ENCODE measurements at regions not wholly inside any gene's neighbourhood (a gene's known extent, or its start where the extent isn't known, plus 50 kb on each side); places are given as distances from the start of the nearest gene placed in this dataset.

GRCh38 chr2:120885321-120885720 lies 149.7 kb downstream of the GLI2 start:
- Histone ChIP-seq H3K9ac (no peak overlapping the region), H3K27ac (no peak overlapping the region), H4K20me1 (ENCODE audit: insufficient read depth) (no peaks in the 10 kb centered on the region)

GRCh38 chr2:120885749-120886148 lies 150.1 kb downstream of the GLI2 start:
- H3K4me2 ChIP-seq: no peak overlapping the region
- H4K20me1 ChIP-seq (ENCODE audit: insufficient read depth): no peaks in the 10 kb centered on the region
- no peak overlapping the region for H3K4me3 ChIP-seq (IDR thresholded peaks at IDR 0.05; ENCODE audit: insufficient read depth, low read depth, low read length)
- no peak overlapping the region for H3K9ac ChIP-seq
- peaks cover 5% of the 10 kb centered on the region for H3K4me1 ChIP-seq (ENCODE audit: low read depth, poor library complexity, severe bottlenecking)
- no peaks in the 10 kb centered on the region for H3K36me3 ChIP-seq (ENCODE audit: insufficient read depth)
- no peaks in the 10 kb centered on the region for H3K27me3 ChIP-seq (ENCODE audit: insufficient read depth, low read depth)
- H2AFZ ChIP-seq (ENCODE audit: low read depth): no peak overlapping the region
- no peak overlapping the region for H3K27ac ChIP-seq
- no peak for TF ChIP-seq CTCF (conservative IDR thresholded peaks at IDR 0.05; ENCODE audit: low read depth, low read length)
- no peaks in the 10 kb centered on the region for H3K79me2 ChIP-seq (ENCODE audit: insufficient read depth, low read depth)

More at GRCh38 chr2:120885321-120885720, 149.7 kb downstream of the GLI2 start:
- Histone ChIP-seq H3K4me1 (ENCODE audit: low read depth, poor library complexity, severe bottlenecking) (peaks cover 9% of the 10 kb centered on the region), H3K27me3 (ENCODE audit: insufficient read depth, low read depth) (no peaks in the 10 kb centered on the region), H2AFZ (ENCODE audit: low read depth) (no peak overlapping the region), H3K36me3 (ENCODE audit: insufficient read depth) (no peaks in the 10 kb centered on the region), H3K4me3 (IDR thresholded peaks at IDR 0.05; ENCODE audit: insufficient read depth, low read depth, low read length) (no peak overlapping the region), H3K79me2 (ENCODE audit: insufficient read depth, low read depth) (no peaks in the 10 kb centered on the region), H3K4me2 (no peak overlapping the region)
- TF ChIP-seq CTCF (conservative IDR thresholded peaks at IDR 0.05; ENCODE audit: low read depth, low read length): no peak

- H3K27me3 ChIP-seq (ENCODE audit: insufficient read depth, low read depth): no peaks in the 10 kb centered on the region
Observed at GRCh38 chr2:120886534-120887319, 151.1 kb downstream of the GLI2 start.

GRCh38 chr2:120887320-120887697 lies 151.6 kb downstream of the GLI2 start:
- no peak for TF ChIP-seq CTCF (conservative IDR thresholded peaks at IDR 0.05; ENCODE audit: low read depth, low read length)
- H3K9ac ChIP-seq: no peak overlapping the region
- no peaks in the 10 kb centered on the region for H3K4me1 ChIP-seq (ENCODE audit: low read depth, poor library complexity, severe bottlenecking)
- no peaks in the 10 kb centered on the region for H4K20me1 ChIP-seq (ENCODE audit: insufficient read depth)
- H3K27ac ChIP-seq: no peak overlapping the region
- no peaks in the 10 kb centered on the region for H3K27me3 ChIP-seq (ENCODE audit: insufficient read depth, low read depth)
- H2AFZ ChIP-seq (ENCODE audit: low read depth): no peak overlapping the region
- no peak overlapping the region for H3K4me3 ChIP-seq (IDR thresholded peaks at IDR 0.05; ENCODE audit: insufficient read depth, low read depth, low read length)
- H3K4me2 ChIP-seq: no peak overlapping the region
- H3K79me2 ChIP-seq (ENCODE audit: insufficient read depth, low read depth): no peaks in the 10 kb centered on the region
- H3K36me3 ChIP-seq (ENCODE audit: insufficient read depth): no peaks in the 10 kb centered on the region

More at GRCh38 chr2:120886534-120887319, 151.1 kb downstream of the GLI2 start:
- H2AFZ ChIP-seq (ENCODE audit: low read depth): no peak overlapping the region
- no peaks in the 10 kb centered on the region for H3K79me2 ChIP-seq (ENCODE audit: insufficient read depth, low read depth)
- H3K36me3 ChIP-seq (ENCODE audit: insufficient read depth): no peaks in the 10 kb centered on the region
- no peak for TF ChIP-seq CTCF (conservative IDR thresholded peaks at IDR 0.05; ENCODE audit: low read depth, low read length)
- no peak overlapping the region for H3K4me3 ChIP-seq (IDR thresholded peaks at IDR 0.05; ENCODE audit: insufficient read depth, low read depth, low read length)
- no peaks in the 10 kb centered on the region for H4K20me1 ChIP-seq (ENCODE audit: insufficient read depth)
- H3K4me1 ChIP-seq (ENCODE audit: low read depth, poor library complexity, severe bottlenecking): no peaks in the 10 kb centered on the region
- H3K27ac ChIP-seq: no peak overlapping the region
- H3K4me2 ChIP-seq: no peak overlapping the region
- H3K9ac ChIP-seq: no peak overlapping the region

All from KMS-11 (cell line).